Kidney capillary endothelial cell (primary cell): ENCODE measurements at regions not wholly inside any gene's neighbourhood (a gene's known extent, or its start where the extent isn't known, plus 50 kb on each side); places are given as distances from the start of the nearest gene placed in this dataset.
A peak's percentile ranks its signal among the peaks of the same experiment; 100 is the strongest.
"Not testable (repeated sequence)": the region's sequence is repeated elsewhere in the genome, so short reads cannot be mapped to it uniquely, and the experiment has no call there.

Experiments
- DNase-seq: peaks from one replicate; pipeline ENCODE4 v3.0.0-alpha.2; 2018; ENCODE audit warnings: low spot score

GRCh38 chr3:32042867-32043266 lies 61.3 kb downstream of the ZNF860 start:
- not testable (repeated sequence) for DNase-seq

- no peak for DNase-seq
Observed at GRCh38 chr3:32045091-32045915, 61.1 kb upstream of the GPD1L start.

GRCh38 chr3:32046102-32046501 lies 60.3 kb upstream of the GPD1L start:
- no peak for DNase-seq

- no peak for DNase-seq
Observed at GRCh38 chr3:32048487-32049182, 57.8 kb upstream of the GPD1L start.

- no peak for DNase-seq
Observed at GRCh38 chr3:32049916-32050315, 56.5 kb upstream of the GPD1L start.

GRCh38 chr3:32052230-32052629 lies 54.2 kb upstream of the GPD1L start:
- DNase-seq: not testable (repeated sequence)

GRCh38 chr3:32052851-32053250 lies 53.6 kb upstream of the GPD1L start:
- DNase-seq: not testable (repeated sequence)

GRCh38 chr3:32056559-32057290 lies 49.7 kb upstream of the GPD1L start:
- peak; percentile 10 for DNase-seq
